ENCODE measurements at regions not wholly inside any gene's neighbourhood (a gene's known extent, or its start where the extent isn't known, plus 50 kb on each side); places are given as distances from the start of the nearest gene placed in this dataset.

- Histone ChIP-seq H3K9me3 (ENCODE audit: control insufficient read depth, insufficient read depth, low read length) (peaks cover 24% of the 10 kb centered on the region), H3K4me2 (ENCODE audit: low read depth, low read length) (no peak overlapping the region), H3K14ac (replicated peaks; ENCODE audit: low read depth, low read length) (no peak overlapping the region), H3K56ac (ENCODE audit: extremely low read depth, insufficient read depth, low read length) (no peak overlapping the region), H3K9me1 (ENCODE audit: insufficient read depth, low read length) (no peaks in the 10 kb centered on the region), H3K27me3 (ENCODE audit: control insufficient read depth, insufficient read depth, low read length) (no peaks in the 10 kb centered on the region), H2BK5ac (ENCODE audit: low read depth, low read length, poor library complexity, severe bottlenecking) (no peak overlapping the region), H3K4me1 (ENCODE audit: control insufficient read depth, insufficient read depth, low read length) (no peaks in the 10 kb centered on the region), H2AK5ac (ENCODE audit: low read depth, low read length) (no peak overlapping the region), H3K4me3 (ENCODE audit: insufficient read depth, low read depth, low read length) (no peak overlapping the region), H4K5ac (ENCODE audit: low read depth, low read length) (no peak overlapping the region), H3K23ac (ENCODE audit: low read depth, low read length) (no peak overlapping the region), H3K18ac (ENCODE audit: low read depth, low read length) (no peak overlapping the region), H2BK15ac (ENCODE audit: low read depth, low read length) (no peak overlapping the region), H3K79me1 (ENCODE audit: low read depth in 1 of 2, low read length in 2 of 2) (no peaks in the 10 kb centered on the region), H2BK120ac (ENCODE audit: low read depth, low read length) (no peak overlapping the region), H3K27ac (ENCODE audit: insufficient read depth, low read length) (no peak overlapping the region), H4K91ac (ENCODE audit: insufficient read depth, low read depth, low read length) (no peak overlapping the region), H2AFZ (replicated peaks; ENCODE audit: low read length, poor library complexity) (no peak overlapping the region), H3K4ac (ENCODE audit: low read depth, low read length) (no peak overlapping the region), H3K9ac (ENCODE audit: low read depth, low read length) (no peak overlapping the region), H3K36me3 (ENCODE audit: control insufficient read depth, insufficient read depth, low read length) (no peaks in the 10 kb centered on the region), H4K8ac (ENCODE audit: low read depth in 2 of 2, low read length in 2 of 2) (no peak overlapping the region), H2AK9ac (replicated peaks; ENCODE audit: low read depth, low read length, poor library complexity) (peak overlapping the region; percentile 72), H2BK20ac (ENCODE audit: low read depth, low read length) (no peak overlapping the region), H4K20me1 (ENCODE audit: insufficient read depth, low read length) (no peaks in the 10 kb centered on the region)
- in situ Hi-C loops (cut with MboI; ENCODE audit: low sequenced_read_pairs), result no loop called here
- TF ChIP-seq, protein P1, sequence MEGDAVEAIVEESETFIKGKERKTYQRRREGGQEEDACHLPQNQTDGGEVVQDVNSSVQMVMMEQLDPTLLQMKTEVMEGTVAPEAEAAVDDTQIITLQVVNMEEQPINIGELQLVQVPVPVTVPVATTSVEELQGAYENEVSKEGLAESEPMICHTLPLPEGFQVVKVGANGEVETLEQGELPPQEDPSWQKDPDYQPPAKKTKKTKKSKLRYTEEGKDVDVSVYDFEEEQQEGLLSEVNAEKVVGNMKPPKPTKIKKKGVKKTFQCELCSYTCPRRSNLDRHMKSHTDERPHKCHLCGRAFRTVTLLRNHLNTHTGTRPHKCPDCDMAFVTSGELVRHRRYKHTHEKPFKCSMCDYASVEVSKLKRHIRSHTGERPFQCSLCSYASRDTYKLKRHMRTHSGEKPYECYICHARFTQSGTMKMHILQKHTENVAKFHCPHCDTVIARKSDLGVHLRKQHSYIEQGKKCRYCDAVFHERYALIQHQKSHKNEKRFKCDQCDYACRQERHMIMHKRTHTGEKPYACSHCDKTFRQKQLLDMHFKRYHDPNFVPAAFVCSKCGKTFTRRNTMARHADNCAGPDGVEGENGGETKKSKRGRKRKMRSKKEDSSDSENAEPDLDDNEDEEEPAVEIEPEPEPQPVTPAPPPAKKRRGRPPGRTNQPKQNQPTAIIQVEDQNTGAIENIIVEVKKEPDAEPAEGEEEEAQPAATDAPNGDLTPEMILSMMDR (conservative IDR thresholded peaks at IDR 0.05; ENCODE audit: low read depth, low read length), result no peak
- TF ChIP-seq, protein P2, sequence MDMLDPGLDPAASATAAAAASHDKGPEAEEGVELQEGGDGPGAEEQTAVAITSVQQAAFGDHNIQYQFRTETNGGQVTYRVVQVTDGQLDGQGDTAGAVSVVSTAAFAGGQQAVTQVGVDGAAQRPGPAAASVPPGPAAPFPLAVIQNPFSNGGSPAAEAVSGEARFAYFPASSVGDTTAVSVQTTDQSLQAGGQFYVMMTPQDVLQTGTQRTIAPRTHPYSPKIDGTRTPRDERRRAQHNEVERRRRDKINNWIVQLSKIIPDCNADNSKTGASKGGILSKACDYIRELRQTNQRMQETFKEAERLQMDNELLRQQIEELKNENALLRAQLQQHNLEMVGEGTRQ (IDR thresholded peaks at IDR 0.05; ENCODE audit: low read depth, low read length), result no peak
- TF ChIP-seq MAFK (IDR thresholded peaks at IDR 0.05; ENCODE audit: low read depth, low read length), result no peak
- TF ChIP-seq FOS (IDR thresholded peaks at IDR 0.05; ENCODE audit: low read depth, low read length), result no peak
- TF ChIP-seq MXI1 (IDR thresholded peaks at IDR 0.05; ENCODE audit: borderline replicate concordance, low read depth, low read length), result no peak
- intact Hi-C loops (cut with micrococcal nuclease), result no loop called here
- dilution Hi-C loops (cut with HindIII; ENCODE audit: low sequenced_read_pairs, unreplicated experiment), result no loop called here
- ChIA-PET CTCF (no interaction called here), POLR2A (ENCODE audit: unreplicated experiment) (no interaction called here)
- DNase-seq, result no peak
- BruUV-seq (replicated peaks), result no TSS peak
- ATAC-seq (ENCODE audit: low read depth), result no peak
- WGBS, 2 experiments (ENCODE audit: extremely low coverage in 2 of 2, insufficient read length in 1 of 2), result no CpG with 5 or more reads among the region's 6 CpGs
These were observed 381.9 kb downstream of the RAB28 start for GRCh38 chr4:13102092-13102742.
